Jurkat, Clone E6-1 (cell line): ENCODE measurements at regions not wholly inside any gene's neighbourhood (a gene's known extent, or its start where the extent isn't known, plus 50 kb on each side); places are given as distances from the start of the nearest gene placed in this dataset.
"Not testable (repeated sequence)": the region's sequence is repeated elsewhere in the genome, so short reads cannot be mapped to it uniquely, and the experiment has no call there.

ENCODE experiments used
- DNase-seq: peaks from one replicate; pipeline ENCODE4 v3.0.0-alpha.2; 2011; ENCODE audit warnings: low read depth, low spot score
- H3K4me3 ChIP-seq: 2 replicates; pipeline ENCODE4 v1.5.1; 2011; ENCODE audit warnings: mild to moderate bottlenecking, low read length, control low read depth, moderate library complexity

- no peak overlapping the region for H3K4me3 ChIP-seq
- no peak for DNase-seq
These were observed 789.0 kb downstream of the KCNA4 start for GRCh38 chr11:29227811-29228210.

GRCh38 chr11:29224739-29225384 is 792.0 kb downstream of the KCNA4 start:
- no peak for DNase-seq

GRCh38 chr11:29219531-29219930 is 797.3 kb downstream of the KCNA4 start:
- DNase-seq, H3K4me3 ChIP-seq: not testable (repeated sequence)

More at GRCh38 chr11:29224739-29225384, 792.0 kb downstream of the KCNA4 start:
- no peak overlapping the region for H3K4me3 ChIP-seq

GRCh38 chr11:29217901-29218300 is 798.9 kb downstream of the KCNA4 start:
- H3K4me3 ChIP-seq: no peak overlapping the region
- no peak for DNase-seq

- no peak overlapping the region for H3K4me3 ChIP-seq
- no peak for DNase-seq
These were observed 802.0 kb downstream of the KCNA4 start for GRCh38 chr11:29214833-29215232.

- H3K4me3 ChIP-seq: no peak overlapping the region
- no peak for DNase-seq
These were observed 805.6 kb downstream of the KCNA4 start for GRCh38 chr11:29211202-29211601.

GRCh38 chr11:29210426-29210825 is 806.4 kb downstream of the KCNA4 start:
- DNase-seq: no peak
- H3K4me3 ChIP-seq: no peak overlapping the region

GRCh38 chr11:29208117-29208516 is 808.7 kb downstream of the KCNA4 start:
- DNase-seq: no peak
- no peak overlapping the region for H3K4me3 ChIP-seq

GRCh38 chr11:29200791-29201562 is 815.9 kb downstream of the KCNA4 start:
- no peak for DNase-seq
- no peak overlapping the region for H3K4me3 ChIP-seq

GRCh38 chr11:29190313-29190712 is 826.5 kb downstream of the KCNA4 start:
- no peak for DNase-seq
- H3K4me3 ChIP-seq: no peak overlapping the region

- no peak for DNase-seq
- H3K4me3 ChIP-seq: no peak overlapping the region
These were observed 829.6 kb downstream of the KCNA4 start for GRCh38 chr11:29187215-29187614.

GRCh38 chr11:29184939-29185890 is 831.6 kb downstream of the KCNA4 start:
- DNase-seq: no peak
- no peak overlapping the region for H3K4me3 ChIP-seq

- DNase-seq: no peak
- H3K4me3 ChIP-seq: no peak overlapping the region
These were observed 833.5 kb downstream of the KCNA4 start for GRCh38 chr11:29183301-29183700.

GRCh38 chr11:29173660-29174062 is 843.2 kb downstream of the KCNA4 start:
- H3K4me3 ChIP-seq: no peak overlapping the region

GRCh38 chr11:29171360-29171950 is 845.4 kb downstream of the KCNA4 start:
- no peak overlapping the region for H3K4me3 ChIP-seq
- DNase-seq: no peak

More at GRCh38 chr11:29173660-29174062, 843.2 kb downstream of the KCNA4 start:
- no peak for DNase-seq

- H3K4me3 ChIP-seq: no peak overlapping the region
- no peak for DNase-seq
These were observed 850.5 kb downstream of the KCNA4 start for GRCh38 chr11:29166306-29166705.

- DNase-seq: no peak
- H3K4me3 ChIP-seq: no peak overlapping the region
These were observed 853.6 kb downstream of the KCNA4 start for GRCh38 chr11:29163231-29163630.

- no peak for DNase-seq
These were observed 854.3 kb downstream of the KCNA4 start for GRCh38 chr11:29162491-29162890.

GRCh38 chr11:29161191-29161590 is 855.6 kb downstream of the KCNA4 start:
- H3K4me3 ChIP-seq: no peak overlapping the region
- no peak for DNase-seq

More at GRCh38 chr11:29162491-29162890, 854.3 kb downstream of the KCNA4 start:
- no peak overlapping the region for H3K4me3 ChIP-seq
